ENCODE measurements at regions not wholly inside any gene's neighbourhood (a gene's known extent, or its start where the extent isn't known, plus 50 kb on each side); places are given as distances from the start of the nearest gene placed in this dataset.
A peak's percentile ranks its signal among the peaks of the same experiment; 100 is the strongest.

GRCh38 chr6:53721766-53722165, 56.2 kb upstream of the KLHL31 start:
- H3K27ac Mint-ChIP-seq = no peak overlapping the region
- ATAC-seq (no peak), DNase-seq (ENCODE audit: low spot score) (no peak)
- H3K9me3 Mint-ChIP-seq = no peaks in the 10 kb centered on the region
- peaks cover 20 to 30% of the 10 kb centered on the region in 2 donors for H3K27me3 Mint-ChIP-seq
- H3K36me3 Mint-ChIP-seq = no peaks in the 10 kb centered on the region
- no peak overlapping the region for H3K4me3 Mint-ChIP-seq
- peaks cover 7 to 11% of the 10 kb centered on the region in 2 donors for H3K4me1 Mint-ChIP-seq (ENCODE audit: low read depth in 2 of 2)

- no peak overlapping the region for H3K4me3 Mint-ChIP-seq
- peak; percentile 65 for DNase-seq (ENCODE audit: low spot score)
- no peaks in the 10 kb centered on the region for H3K36me3 Mint-ChIP-seq
- H3K4me1 Mint-ChIP-seq (ENCODE audit: low read depth in 2 of 2) = peaks cover 2 to 5% of the 10 kb centered on the region in 2 donors
- peak; percentile 74 to 77 for ATAC-seq
- H3K9me3 Mint-ChIP-seq = no peaks in the 10 kb centered on the region
- no peak overlapping the region for H3K27ac Mint-ChIP-seq
- peaks cover 13 to 27% of the 10 kb centered on the region in 2 donors for H3K27me3 Mint-ChIP-seq
Observed at GRCh38 chr6:53718597-53719460, 53.3 kb upstream of the KLHL31 start.

- no peaks in the 10 kb centered on the region for H3K36me3 Mint-ChIP-seq
- ATAC-seq (no peak), DNase-seq (ENCODE audit: low spot score) (no peak)
- no peak overlapping the region for H3K4me3 Mint-ChIP-seq
- H3K27me3 Mint-ChIP-seq = peaks cover 9 to 27% of the 10 kb centered on the region in 2 donors
- no peak overlapping the region for H3K27ac Mint-ChIP-seq
- H3K4me1 Mint-ChIP-seq (ENCODE audit: low read depth in 2 of 2) = peaks cover 2 to 5% of the 10 kb centered on the region in 2 donors
- no peaks in the 10 kb centered on the region for H3K9me3 Mint-ChIP-seq
Observed at GRCh38 chr6:53717566-53717965, 52.0 kb upstream of the KLHL31 start.

GRCh38 chr6:53715434-53715833, 49.9 kb upstream of the KLHL31 start:
- ATAC-seq (no peak), DNase-seq (ENCODE audit: low spot score) (no peak)
- peaks cover 20 to 42% of the 10 kb centered on the region in 2 donors for H3K27me3 Mint-ChIP-seq
- H3K9me3 Mint-ChIP-seq = no peaks in the 10 kb centered on the region
- no peak overlapping the region for H3K27ac Mint-ChIP-seq
- no peaks in the 10 kb centered on the region for H3K36me3 Mint-ChIP-seq
- no peak overlapping the region for H3K4me3 Mint-ChIP-seq
- H3K4me1 Mint-ChIP-seq (ENCODE audit: low read depth in 2 of 2) = peaks cover 2 to 5% of the 10 kb centered on the region in 2 donors

All from natural killer cell treated with Interleukin-12 subunit alpha and Interleukin-12 subunit beta and Interleukin-15 and Interleukin-18, amount 100 ng/mL, for 72 hours (primary cell).